GM12892 (cell line): ENCODE measurements at regions not wholly inside any gene's neighbourhood (a gene's known extent, or its start where the extent isn't known, plus 50 kb on each side); places are given as distances from the start of the nearest gene placed in this dataset.

ENCODE experiments used
- POLR2A ChIP-seq: IDR thresholded peaks from 2 replicates; pipeline ENCODE4 v1.6.1; 2011; ENCODE audit warnings: low read depth, low read length, control low read depth
- POLR2AphosphoS5 ChIP-seq: IDR thresholded peaks from 2 replicates; pipeline ENCODE4 v1.6.1; 2011; ENCODE audit warnings: low read depth, low read length, control low read depth
- TAF1 ChIP-seq: IDR thresholded peaks from 2 replicates; pipeline ENCODE4 v1.6.1; 2011; ENCODE audit warnings: low read depth, mild to moderate bottlenecking, control low read depth, low read length, borderline replicate concordance

DNA sequence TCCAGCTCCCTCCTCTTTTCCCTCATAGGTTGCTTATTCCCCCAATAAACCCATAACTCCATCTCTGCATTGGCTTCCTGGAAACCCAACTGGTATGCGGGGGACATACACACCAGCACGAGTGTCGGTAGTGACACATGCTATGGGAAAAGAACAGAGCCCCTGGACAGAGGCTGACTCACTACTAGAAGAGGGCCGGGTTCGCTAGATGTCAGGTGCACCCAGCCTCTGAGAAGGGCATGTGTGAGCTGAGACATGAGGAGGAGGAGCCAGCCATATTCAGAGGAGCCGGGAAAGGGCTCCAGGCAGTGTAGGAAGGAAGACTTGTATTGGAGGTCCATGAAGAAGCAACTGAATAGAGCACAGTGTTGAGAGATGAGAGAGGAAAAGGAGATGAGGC is 241.1 kb downstream of the SOX9 start:
- TF ChIP-seq POLR2A (no peak), POLR2AphosphoS5 (no peak), TAF1 (no peak)
